Immature natural killer cell (primary cell): ENCODE measurements at regions not wholly inside any gene's neighbourhood (a gene's known extent, or its start where the extent isn't known, plus 50 kb on each side); places are given as distances from the start of the nearest gene placed in this dataset.
A peak's percentile ranks its signal among the peaks of the same experiment; 100 is the strongest.

ENCODE experiments used
- DNase-seq, 3 donors: peaks; one replicate each; pipeline ENCODE4 v3.0.0; 2022; ENCODE audit warnings: mixed read lengths in 1 of 3
- H3K27ac Mint-ChIP-seq, 6 donors: one replicate each; pipeline ENCODE4 v1.8.0; 2020; ENCODE audit warnings: mixed read lengths in 6 of 6, mild to moderate bottlenecking in 5 of 6, inconsistent platforms in 4 of 6, moderate library complexity in 3 of 6
- H3K27me3 Mint-ChIP-seq, 3 donors: one replicate each; pipeline ENCODE4 v1.8.0; 2020 to 2021; ENCODE audit warnings: low read depth in 3 of 3, mild to moderate bottlenecking in 3 of 3, mixed read lengths in 3 of 3, moderate library complexity in 3 of 3, inconsistent platforms in 1 of 3
- H3K36me3 Mint-ChIP-seq, 3 donors: one replicate each; pipeline ENCODE4 v1.8.0; 2020; ENCODE audit warnings: mixed read lengths in 3 of 3, inconsistent platforms in 2 of 3, mild to moderate bottlenecking in 2 of 3
- H3K4me1 Mint-ChIP-seq, 2 donors: one replicate each; pipeline ENCODE4 v1.8.0; 2020; ENCODE audit warnings: inconsistent platforms in 2 of 2, mild to moderate bottlenecking in 2 of 2, mixed read lengths in 2 of 2, moderate library complexity in 1 of 2
- H3K4me3 Mint-ChIP-seq, 5 donors: one replicate each; pipeline ENCODE4 v1.8.0; 2020; ENCODE audit warnings: mild to moderate bottlenecking in 5 of 5, mixed read lengths in 5 of 5, inconsistent platforms in 3 of 5, moderate library complexity in 3 of 5
- H3K9me3 Mint-ChIP-seq, 6 donors: one replicate each; pipeline ENCODE4 v1.8.0; 2020; ENCODE audit warnings: mild to moderate bottlenecking in 6 of 6, mixed read lengths in 6 of 6, inconsistent platforms in 4 of 6, moderate library complexity in 3 of 6

- no peak for DNase-seq
Observed at GRCh38 chr14:104441275-104442106, 138.1 kb upstream of the C14orf180 start.

GRCh38 chr14:104442107-104442551 is 137.4 kb upstream of the C14orf180 start:
- H3K27ac Mint-ChIP-seq: no peak overlapping the region
- no peaks in the 10 kb centered on the region for H3K9me3 Mint-ChIP-seq
- no peak for DNase-seq
- H3K27me3 Mint-ChIP-seq: peaks cover 0 to 4% (median 3%) of the 10 kb centered on the region in 3 donors
- H3K4me1 Mint-ChIP-seq: no peaks in the 10 kb centered on the region
- H3K4me3 Mint-ChIP-seq: no peak overlapping the region
- no peaks in the 10 kb centered on the region for H3K36me3 Mint-ChIP-seq

More at GRCh38 chr14:104441275-104442106, 138.1 kb upstream of the C14orf180 start:
- Mint-ChIP-seq H3K27me3 (peaks cover 0 to 4% (median 3%) of the 10 kb centered on the region in 3 donors), H3K9me3 (no peaks in the 10 kb centered on the region), H3K4me3 (no peak overlapping the region), H3K36me3 (no peaks in the 10 kb centered on the region), H3K27ac (no peak overlapping the region), H3K4me1 (no peaks in the 10 kb centered on the region)

GRCh38 chr14:104442631-104443390 is 136.8 kb upstream of the C14orf180 start:
- no peak overlapping the region for H3K27ac Mint-ChIP-seq
- no peaks in the 10 kb centered on the region for H3K4me1 Mint-ChIP-seq
- peaks cover 0 to 3% (median 2%) of the 10 kb centered on the region in 3 donors for H3K36me3 Mint-ChIP-seq
- no peak overlapping the region for H3K4me3 Mint-ChIP-seq
- no peak for DNase-seq
- peaks cover 0 to 3% (median 0%) of the 10 kb centered on the region in 6 donors for H3K9me3 Mint-ChIP-seq
- peaks cover 4 to 7% (median 5%) of the 10 kb centered on the region in 3 donors for H3K27me3 Mint-ChIP-seq

- Mint-ChIP-seq H3K27ac (peak overlapping the region in 1 of 6 donors; percentile 85), H3K9me3 (peaks cover 0 to 10% (median 4%) of the 10 kb centered on the region in 6 donors), H3K36me3 (peaks cover 3 to 8% (median 7%) of the 10 kb centered on the region in 3 donors), H3K4me3 (no peak overlapping the region), H3K27me3 (peaks cover 7 to 13% (median 9%) of the 10 kb centered on the region in 3 donors), H3K4me1 (no peaks in the 10 kb centered on the region)
- no peak for DNase-seq
Observed at GRCh38 chr14:104443391-104444158, 136.0 kb upstream of the C14orf180 start.

GRCh38 chr14:104444159-104445030 is 135.2 kb upstream of the C14orf180 start:
- Mint-ChIP-seq H3K27me3 (peaks cover 9 to 18% (median 10%) of the 10 kb centered on the region in 3 donors), H3K27ac (no peak overlapping the region)
- DNase-seq: no peak

GRCh38 chr14:104445086-104445485 is 134.5 kb upstream of the C14orf180 start:
- Mint-ChIP-seq H3K4me3 (no peak overlapping the region), H3K9me3 (peaks cover 0 to 16% (median 7%) of the 10 kb centered on the region in 6 donors), H3K36me3 (peaks cover 3 to 12% (median 8%) of the 10 kb centered on the region in 3 donors), H3K27ac (no peak overlapping the region), H3K27me3 (peaks cover 9 to 20% (median 14%) of the 10 kb centered on the region in 3 donors), H3K4me1 (no peaks in the 10 kb centered on the region)
- DNase-seq: no peak

More at GRCh38 chr14:104444159-104445030, 135.2 kb upstream of the C14orf180 start:
- Mint-ChIP-seq H3K4me1 (no peaks in the 10 kb centered on the region), H3K4me3 (no peak overlapping the region), H3K9me3 (peaks cover 0 to 16% (median 7%) of the 10 kb centered on the region in 6 donors), H3K36me3 (peaks cover 3 to 12% (median 8%) of the 10 kb centered on the region in 3 donors)

- Mint-ChIP-seq H3K4me3 (no peak overlapping the region), H3K27me3 (peaks cover 12 to 23% (median 12%) of the 10 kb centered on the region in 3 donors), H3K36me3 (peaks cover 3 to 12% (median 8%) of the 10 kb centered on the region in 3 donors), H3K4me1 (no peaks in the 10 kb centered on the region), H3K9me3 (peaks cover 0 to 16% (median 7%) of the 10 kb centered on the region in 6 donors), H3K27ac (no peak overlapping the region)
- no peak for DNase-seq
Observed at GRCh38 chr14:104445832-104446381, 133.7 kb upstream of the C14orf180 start.

- Mint-ChIP-seq H3K36me3 (peaks cover 3 to 12% (median 8%) of the 10 kb centered on the region in 3 donors), H3K9me3 (peaks cover 0 to 16% (median 7%) of the 10 kb centered on the region in 6 donors), H3K27me3 (peaks cover 12 to 25% (median 12%) of the 10 kb centered on the region in 3 donors), H3K4me1 (no peaks in the 10 kb centered on the region), H3K4me3 (no peak overlapping the region), H3K27ac (no peak overlapping the region)
- DNase-seq: no peak
Observed at GRCh38 chr14:104446611-104447010, 133.0 kb upstream of the C14orf180 start.

- Mint-ChIP-seq H3K9me3 (peaks cover 0 to 16% (median 7%) of the 10 kb centered on the region in 6 donors), H3K27me3 (peaks cover 14 to 28% (median 20%) of the 10 kb centered on the region in 3 donors), H3K36me3 (peaks cover 3 to 12% (median 8%) of the 10 kb centered on the region in 3 donors), H3K27ac (no peak overlapping the region), H3K4me1 (no peaks in the 10 kb centered on the region), H3K4me3 (no peak overlapping the region)
- DNase-seq: no peak
Observed at GRCh38 chr14:104447750-104448149, 131.8 kb upstream of the C14orf180 start.

GRCh38 chr14:104448321-104448720 is 131.2 kb upstream of the C14orf180 start:
- Mint-ChIP-seq H3K27ac (no peak overlapping the region), H3K4me1 (no peaks in the 10 kb centered on the region), H3K9me3 (peaks cover 0 to 16% (median 7%) of the 10 kb centered on the region in 6 donors), H3K27me3 (peaks cover 14 to 32% (median 23%) of the 10 kb centered on the region in 3 donors), H3K4me3 (no peak overlapping the region), H3K36me3 (peaks cover 3 to 12% (median 8%) of the 10 kb centered on the region in 3 donors)
- DNase-seq: no peak

GRCh38 chr14:104448721-104449120 is 130.8 kb upstream of the C14orf180 start:
- Mint-ChIP-seq H3K9me3 (peaks cover 0 to 16% (median 7%) of the 10 kb centered on the region in 6 donors), H3K27me3 (peaks cover 14 to 32% (median 23%) of the 10 kb centered on the region in 3 donors), H3K4me3 (no peak overlapping the region), H3K36me3 (peaks cover 3 to 12% (median 8%) of the 10 kb centered on the region in 3 donors), H3K27ac (no peak overlapping the region), H3K4me1 (no peaks in the 10 kb centered on the region)
- no peak for DNase-seq

- H3K9me3 Mint-ChIP-seq: peaks cover 0 to 16% (median 7%) of the 10 kb centered on the region in 6 donors
- H3K4me1 Mint-ChIP-seq: no peaks in the 10 kb centered on the region
- H3K36me3 Mint-ChIP-seq: peaks cover 3 to 12% (median 8%) of the 10 kb centered on the region in 3 donors
- no peak overlapping the region for H3K27ac Mint-ChIP-seq
- peaks cover 10 to 37% (median 23%) of the 10 kb centered on the region in 3 donors for H3K27me3 Mint-ChIP-seq
- no peak overlapping the region for H3K4me3 Mint-ChIP-seq
- no peak for DNase-seq
Observed at GRCh38 chr14:104450811-104451401, 128.7 kb upstream of the C14orf180 start.
